ENCODE measurements at regions not wholly inside any gene's neighbourhood (a gene's known extent, or its start where the extent isn't known, plus 50 kb on each side); places are given as distances from the start of the nearest gene placed in this dataset.
"Not testable (repeated sequence)": the region's sequence is repeated elsewhere in the genome, so short reads cannot be mapped to it uniquely, and the experiment has no call there.

GRCh38 chr6:63458480-63459115, 113.7 kb upstream of the LOC128125822 start:
- H3K9ac ChIP-seq (ENCODE audit: low read length in 2 of 2): no peak overlapping the region
- no peaks in the 10 kb centered on the region for H3K36me3 ChIP-seq (ENCODE audit: control insufficient read depth in 2 of 2, insufficient read depth in 2 of 2, low read length in 2 of 2)
- no peak overlapping the region for H3K27ac ChIP-seq (ENCODE audit: low read length)
- H3K9me3 ChIP-seq (ENCODE audit: control insufficient read depth in 2 of 2, low read length in 2 of 2): no peaks in the 10 kb centered on the region
- H3K4me3 ChIP-seq (ENCODE audit: low read length in 2 of 2): no peak overlapping the region
- no peaks in the 10 kb centered on the region for H3K27me3 ChIP-seq (ENCODE audit: control insufficient read depth in 1 of 2, insufficient read depth in 2 of 2, low read length in 2 of 2)
- H3K4me1 ChIP-seq (ENCODE audit: control insufficient read depth, insufficient read depth, low read length): no peaks in the 10 kb centered on the region

- Histone ChIP-seq H3K9ac (ENCODE audit: low read length in 2 of 2) (no peak overlapping the region), H3K36me3 (ENCODE audit: control insufficient read depth in 2 of 2, insufficient read depth in 2 of 2, low read length in 2 of 2) (no peaks in the 10 kb centered on the region), H3K27me3 (ENCODE audit: control insufficient read depth in 1 of 2, insufficient read depth in 2 of 2, low read length in 2 of 2) (no peaks in the 10 kb centered on the region), H3K4me3 (ENCODE audit: low read length in 2 of 2) (no peak overlapping the region), H3K27ac (ENCODE audit: low read length) (no peak overlapping the region), H3K9me3 (ENCODE audit: control insufficient read depth in 2 of 2, low read length in 2 of 2) (no peaks in the 10 kb centered on the region), H3K4me1 (ENCODE audit: control insufficient read depth, insufficient read depth, low read length) (no peaks in the 10 kb centered on the region)
Measured at GRCh38 chr6:63459814-63460213, 112.5 kb upstream of the LOC128125822 start.

- Histone ChIP-seq H3K9ac (ENCODE audit: low read length in 2 of 2) (no peak overlapping the region), H3K27me3 (ENCODE audit: control insufficient read depth in 1 of 2, insufficient read depth in 2 of 2, low read length in 2 of 2) (no peaks in the 10 kb centered on the region), H3K4me1 (ENCODE audit: control insufficient read depth, insufficient read depth, low read length) (no peaks in the 10 kb centered on the region), H3K9me3 (ENCODE audit: control insufficient read depth in 2 of 2, low read length in 2 of 2) (no peaks in the 10 kb centered on the region), H3K27ac (ENCODE audit: low read length) (no peak overlapping the region), H3K36me3 (ENCODE audit: control insufficient read depth in 2 of 2, insufficient read depth in 2 of 2, low read length in 2 of 2) (no peaks in the 10 kb centered on the region), H3K4me3 (ENCODE audit: low read length in 2 of 2) (no peak overlapping the region)
Measured at GRCh38 chr6:63460971-63461370, 111.3 kb upstream of the LOC128125822 start.

- H3K36me3 ChIP-seq (ENCODE audit: control insufficient read depth in 2 of 2, insufficient read depth in 2 of 2, low read length in 2 of 2): no peaks in the 10 kb centered on the region
- H3K9me3 ChIP-seq (ENCODE audit: control insufficient read depth in 2 of 2, low read length in 2 of 2): no peaks in the 10 kb centered on the region
- no peak overlapping the region for H3K27ac ChIP-seq (ENCODE audit: low read length)
- no peak overlapping the region for H3K4me3 ChIP-seq (ENCODE audit: low read length in 2 of 2)
- H3K4me1 ChIP-seq (ENCODE audit: control insufficient read depth, insufficient read depth, low read length): no peaks in the 10 kb centered on the region
- H3K27me3 ChIP-seq (ENCODE audit: control insufficient read depth in 1 of 2, insufficient read depth in 2 of 2, low read length in 2 of 2): no peaks in the 10 kb centered on the region
- no peak overlapping the region for H3K9ac ChIP-seq (ENCODE audit: low read length in 2 of 2)
Measured at GRCh38 chr6:63464060-63464459, 108.2 kb upstream of the LOC128125822 start.

- Histone ChIP-seq H3K27me3 (ENCODE audit: control insufficient read depth in 1 of 2, insufficient read depth in 2 of 2, low read length in 2 of 2) (no peaks in the 10 kb centered on the region), H3K4me1 (ENCODE audit: control insufficient read depth, insufficient read depth, low read length) (no peaks in the 10 kb centered on the region), H3K4me3 (ENCODE audit: low read length in 2 of 2) (no peak overlapping the region), H3K36me3 (ENCODE audit: control insufficient read depth in 2 of 2, insufficient read depth in 2 of 2, low read length in 2 of 2) (no peaks in the 10 kb centered on the region), H3K9me3 (ENCODE audit: control insufficient read depth in 2 of 2, low read length in 2 of 2) (no peaks in the 10 kb centered on the region), H3K27ac (ENCODE audit: low read length) (no peak overlapping the region), H3K9ac (ENCODE audit: low read length in 2 of 2) (no peak overlapping the region)
Measured at GRCh38 chr6:63465750-63466149, 106.5 kb upstream of the LOC128125822 start.

GRCh38 chr6:63466242-63466733, 106.0 kb upstream of the LOC128125822 start:
- Histone ChIP-seq H3K36me3 (ENCODE audit: control insufficient read depth in 2 of 2, insufficient read depth in 2 of 2, low read length in 2 of 2) (no peaks in the 10 kb centered on the region), H3K27me3 (ENCODE audit: control insufficient read depth in 1 of 2, insufficient read depth in 2 of 2, low read length in 2 of 2) (no peaks in the 10 kb centered on the region), H3K27ac (ENCODE audit: low read length) (no peak overlapping the region), H3K9ac (ENCODE audit: low read length in 2 of 2) (no peak overlapping the region), H3K4me1 (ENCODE audit: control insufficient read depth, insufficient read depth, low read length) (no peaks in the 10 kb centered on the region), H3K9me3 (ENCODE audit: control insufficient read depth in 2 of 2, low read length in 2 of 2) (no peaks in the 10 kb centered on the region), H3K4me3 (ENCODE audit: low read length in 2 of 2) (no peak overlapping the region)

- Histone ChIP-seq H3K27ac (ENCODE audit: low read length) (no peak overlapping the region), H3K9me3 (ENCODE audit: control insufficient read depth in 2 of 2, low read length in 2 of 2) (peaks cover 0 to 3% of the 10 kb centered on the region in 2 donors), H3K4me3 (ENCODE audit: low read length in 2 of 2) (no peak overlapping the region), H3K4me1 (ENCODE audit: control insufficient read depth, insufficient read depth, low read length) (no peaks in the 10 kb centered on the region), H3K27me3 (ENCODE audit: control insufficient read depth in 1 of 2, insufficient read depth in 2 of 2, low read length in 2 of 2) (no peaks in the 10 kb centered on the region), H3K9ac (ENCODE audit: low read length in 2 of 2) (no peak overlapping the region), H3K36me3 (ENCODE audit: control insufficient read depth in 2 of 2, insufficient read depth in 2 of 2, low read length in 2 of 2) (no peaks in the 10 kb centered on the region)
Measured at GRCh38 chr6:63467247-63467954, 104.9 kb upstream of the LOC128125822 start.

GRCh38 chr6:63471145-63471544, 101.1 kb upstream of the LOC128125822 start:
- H3K36me3 ChIP-seq (ENCODE audit: control insufficient read depth in 2 of 2, insufficient read depth in 2 of 2, low read length in 2 of 2); H3K27me3 ChIP-seq (ENCODE audit: control insufficient read depth in 1 of 2, insufficient read depth in 2 of 2, low read length in 2 of 2); H3K4me3 ChIP-seq (ENCODE audit: low read length in 2 of 2); H3K4me1 ChIP-seq (ENCODE audit: control insufficient read depth, insufficient read depth, low read length); H3K27ac ChIP-seq (ENCODE audit: low read length); H3K9me3 ChIP-seq (ENCODE audit: control insufficient read depth in 2 of 2, low read length in 2 of 2); H3K9ac ChIP-seq (ENCODE audit: low read length in 2 of 2): not testable (repeated sequence)

- no peaks in the 10 kb centered on the region for H3K4me1 ChIP-seq (ENCODE audit: control insufficient read depth, insufficient read depth, low read length)
- H3K27me3 ChIP-seq (ENCODE audit: control insufficient read depth in 1 of 2, insufficient read depth in 2 of 2, low read length in 2 of 2): no peaks in the 10 kb centered on the region
- no peaks in the 10 kb centered on the region for H3K36me3 ChIP-seq (ENCODE audit: control insufficient read depth in 2 of 2, insufficient read depth in 2 of 2, low read length in 2 of 2)
Measured at GRCh38 chr6:63471654-63472053, 100.6 kb upstream of the LOC128125822 start.

GRCh38 chr6:63475707-63476106, 96.6 kb upstream of the LOC128125822 start:
- H3K36me3 ChIP-seq (ENCODE audit: control insufficient read depth in 2 of 2, insufficient read depth in 2 of 2, low read length in 2 of 2): no peaks in the 10 kb centered on the region
- H3K4me1 ChIP-seq (ENCODE audit: control insufficient read depth, insufficient read depth, low read length): no peaks in the 10 kb centered on the region
- no peak overlapping the region for H3K4me3 ChIP-seq (ENCODE audit: low read length in 2 of 2)
- peaks cover 0 to 3% of the 10 kb centered on the region in 2 donors for H3K9me3 ChIP-seq (ENCODE audit: control insufficient read depth in 2 of 2, low read length in 2 of 2)
- no peak overlapping the region for H3K27ac ChIP-seq (ENCODE audit: low read length)
- no peaks in the 10 kb centered on the region for H3K27me3 ChIP-seq (ENCODE audit: control insufficient read depth in 1 of 2, insufficient read depth in 2 of 2, low read length in 2 of 2)
- no peak overlapping the region for H3K9ac ChIP-seq (ENCODE audit: low read length in 2 of 2)

More at GRCh38 chr6:63471654-63472053, 100.6 kb upstream of the LOC128125822 start:
- no peak overlapping the region for H3K4me3 ChIP-seq (ENCODE audit: low read length in 2 of 2)
- H3K9ac ChIP-seq (ENCODE audit: low read length in 2 of 2): no peak overlapping the region
- H3K27ac ChIP-seq (ENCODE audit: low read length): no peak overlapping the region
- H3K9me3 ChIP-seq (ENCODE audit: control insufficient read depth in 2 of 2, low read length in 2 of 2): peaks cover 0 to 3% of the 10 kb centered on the region in 2 donors

GRCh38 chr6:63476302-63476701, 96.0 kb upstream of the LOC128125822 start:
- no peak overlapping the region for H3K27ac ChIP-seq (ENCODE audit: low read length)
- no peaks in the 10 kb centered on the region for H3K4me1 ChIP-seq (ENCODE audit: control insufficient read depth, insufficient read depth, low read length)
- no peak overlapping the region for H3K4me3 ChIP-seq (ENCODE audit: low read length in 2 of 2)
- no peaks in the 10 kb centered on the region for H3K36me3 ChIP-seq (ENCODE audit: control insufficient read depth in 2 of 2, insufficient read depth in 2 of 2, low read length in 2 of 2)
- peaks cover 0 to 3% of the 10 kb centered on the region in 2 donors for H3K9me3 ChIP-seq (ENCODE audit: control insufficient read depth in 2 of 2, low read length in 2 of 2)
- no peaks in the 10 kb centered on the region for H3K27me3 ChIP-seq (ENCODE audit: control insufficient read depth in 1 of 2, insufficient read depth in 2 of 2, low read length in 2 of 2)
- H3K9ac ChIP-seq (ENCODE audit: low read length in 2 of 2): no peak overlapping the region

Data from stomach smooth muscle (tissue), 2 donors.